WTC11 (cell line): ENCODE measurements at regions not wholly inside any gene's neighbourhood (a gene's known extent, or its start where the extent isn't known, plus 50 kb on each side); places are given as distances from the start of the nearest gene placed in this dataset.

Experiments used
- ATAC-seq: fragments of 200-7000 bp; cut with Tn5 transposase; 2 replicates; pipeline ENCODE4 v1.10.0; 2021; ENCODE audit warnings: mild to moderate bottlenecking, moderate library complexity
- CTCF ChIA-PET: fragments of 300-600 bp; sonication (Branson Sonifier 250); formaldehyde crosslinking; loops from one replicate; lab custom pipeline; 2021; ENCODE audit warnings: antibody characterized with exemption; lab: Charles Lee
- POLR2A ChIA-PET: fragments of 350-600 bp; sonication (Branson Sonifier 250); formaldehyde crosslinking; loops from one replicate; lab custom pipeline; 2021; ENCODE audit warnings: antibody characterized with exemption; lab: Charles Lee
- DNase-seq: peaks from one replicate; pipeline ENCODE4 v3.0.0; 2021; ENCODE audit warnings: low spot score
- H3K27ac Mint-ChIP-seq: 2 replicates; pipeline ENCODE4 v1.8.0; 2021; ENCODE audit warnings: mixed read lengths
- H3K27me3 Mint-ChIP-seq: 2 replicates; pipeline ENCODE4 v1.8.0; 2021; ENCODE audit warnings: low read depth, mild to moderate bottlenecking, moderate library complexity, mixed read lengths
- H3K36me3 Mint-ChIP-seq: 2 replicates; pipeline ENCODE4 v1.8.0; 2021; ENCODE audit warnings: mixed read lengths
- H3K4me1 Mint-ChIP-seq: 2 replicates; pipeline ENCODE4 v1.8.0; 2022; ENCODE audit warnings: mixed read lengths
- H3K4me3 Mint-ChIP-seq: 2 replicates; pipeline ENCODE4 v1.8.0; 2021; ENCODE audit warnings: mild to moderate bottlenecking, moderate library complexity, mixed read lengths
- H3K9me3 Mint-ChIP-seq: 2 replicates; pipeline ENCODE4 v1.8.0; 2021; ENCODE audit warnings: mixed read lengths
- GTF2I ChIP-seq: fragments of 250-450 bp; sonication (Bioruptor Pico); conservative IDR thresholded peaks from 2 replicates; pipeline ENCODE4 v1.4.0; 2021; ENCODE audit warnings: mild to moderate bottlenecking
- JUN ChIP-seq: sonication (generic); formaldehyde crosslinking; IDR thresholded peaks from 2 replicates; pipeline ENCODE4 v1.8.0; 2023; ENCODE audit warnings: mild to moderate bottlenecking, missing genetic modification reagents
- OVOL2 ChIP-seq: fragments of 250-450 bp; sonication (Bioruptor Pico); IDR thresholded peaks from 2 replicates; pipeline ENCODE4 v1.9.0; 2021; ENCODE audit warnings: mild to moderate bottlenecking, borderline replicate concordance
- PRRX2 ChIP-seq: fragments of 250-450 bp; sonication (Bioruptor Pico); IDR thresholded peaks from 2 replicates; pipeline ENCODE4 v1.8.0; 2021; ENCODE audit warnings: mild to moderate bottlenecking
- RORB ChIP-seq: fragments of 250-450 bp; sonication (Bioruptor Pico); IDR thresholded peaks from 2 replicates; pipeline ENCODE4 v1.9.0; 2021; ENCODE audit warnings: mild to moderate bottlenecking
- TEAD4 ChIP-seq: sonication (generic); formaldehyde crosslinking; IDR thresholded peaks from 2 replicates; pipeline ENCODE4 v1.8.0; 2022; ENCODE audit warnings: mild to moderate bottlenecking, missing genetic modification reagents
- ZBTB21 ChIP-seq: sonication (generic); formaldehyde crosslinking; IDR thresholded peaks from 2 replicates; pipeline ENCODE4 v1.8.1; 2023; ENCODE audit warnings: mild to moderate bottlenecking, missing genetic modification reagents, borderline replicate concordance
- ZNF138 ChIP-seq: sonication (generic); formaldehyde crosslinking; conservative IDR thresholded peaks from 2 replicates; pipeline ENCODE4 v1.8.1; 2022; ENCODE audit warnings: mild to moderate bottlenecking, moderate library complexity, missing genetic modification reagents
- ZNF232 ChIP-seq: sonication (generic); formaldehyde crosslinking; IDR thresholded peaks from 2 replicates; pipeline ENCODE4 v1.8.0; 2022; ENCODE audit warnings: mild to moderate bottlenecking, missing genetic modification reagents
- ZNF263 ChIP-seq: sonication (generic); formaldehyde crosslinking; IDR thresholded peaks from 2 replicates; pipeline ENCODE4 v1.8.1; 2022; ENCODE audit warnings: low read depth, mild to moderate bottlenecking, moderate library complexity, missing genetic modification reagents
- ZNF671 ChIP-seq: fragments of 250-450 bp; sonication (Bioruptor Pico); IDR thresholded peaks from 2 replicates; pipeline ENCODE4 v1.8.0; 2021; ENCODE audit warnings: mild to moderate bottlenecking
- TF ChIP-seq, protein P1 (sequence below): sonication (generic); formaldehyde crosslinking; IDR thresholded peaks from 2 replicates; pipeline ENCODE4 v1.8.1; 2023; ENCODE audit warnings: mild to moderate bottlenecking, moderate library complexity, missing genetic modification reagents
- TF ChIP-seq, protein P2 (sequence below): sonication (generic); formaldehyde crosslinking; IDR thresholded peaks from 2 replicates; pipeline ENCODE4 v1.8.1; 2023; ENCODE audit warnings: mild to moderate bottlenecking, missing genetic modification reagents, moderate library complexity
- TF ChIP-seq, protein P3 (sequence below): fragments of 250-450 bp; sonication (Bioruptor Pico); IDR thresholded peaks from 2 replicates; pipeline ENCODE4 v1.9.0; 2021; ENCODE audit warnings: mild to moderate bottlenecking
- TF ChIP-seq, protein P4 (sequence below): fragments of 250-450 bp; sonication (Bioruptor Pico); conservative IDR thresholded peaks from 2 replicates; pipeline ENCODE4 v1.9.0; 2021; ENCODE audit warnings: mild to moderate bottlenecking

DNA sequence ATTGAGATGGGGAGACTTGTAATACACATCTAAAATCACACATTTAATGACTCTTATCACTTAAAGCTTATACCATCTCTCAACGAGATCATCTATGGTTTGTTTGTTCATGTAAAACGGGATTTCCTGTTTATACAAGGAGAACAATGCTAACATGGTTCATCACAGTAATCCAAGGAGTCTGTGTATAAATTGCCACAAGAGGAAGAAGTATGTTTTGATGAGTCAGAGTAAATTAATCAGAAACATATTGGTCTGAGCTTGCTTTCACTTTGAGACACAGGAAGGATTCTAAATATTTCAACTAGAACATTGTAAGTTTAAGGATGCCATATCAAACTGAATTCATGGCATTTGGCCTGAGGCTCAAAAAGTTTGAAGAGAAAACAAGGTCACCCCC lies 594.1 kb downstream of the GLUD2 start (continued):
- TF ChIP-seq, protein P1, sequence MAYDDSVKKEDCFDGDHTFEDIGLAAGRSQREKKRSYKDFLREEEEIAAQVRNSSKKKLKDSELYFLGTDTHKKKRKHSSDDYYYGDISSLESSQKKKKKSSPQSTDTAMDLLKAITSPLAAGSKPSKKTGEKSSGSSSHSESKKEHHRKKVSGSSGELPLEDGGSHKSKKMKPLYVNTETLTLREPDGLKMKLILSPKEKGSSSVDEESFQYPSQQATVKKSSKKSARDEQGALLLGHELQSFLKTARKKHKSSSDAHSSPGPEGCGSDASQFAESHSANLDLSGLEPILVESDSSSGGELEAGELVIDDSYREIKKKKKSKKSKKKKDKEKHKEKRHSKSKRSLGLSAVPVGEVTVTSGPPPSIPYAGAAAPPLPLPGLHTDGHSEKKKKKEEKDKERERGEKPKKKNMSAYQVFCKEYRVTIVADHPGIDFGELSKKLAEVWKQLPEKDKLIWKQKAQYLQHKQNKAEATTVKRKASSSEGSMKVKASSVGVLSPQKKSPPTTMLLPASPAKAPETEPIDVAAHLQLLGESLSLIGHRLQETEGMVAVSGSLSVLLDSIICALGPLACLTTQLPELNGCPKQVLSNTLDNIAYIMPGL (CRISPR knock-in tag) = no peak
- no peak for TF ChIP-seq ZNF232
- TF ChIP-seq GTF2I (CRISPR knock-in tag) = no peak

DNA sequence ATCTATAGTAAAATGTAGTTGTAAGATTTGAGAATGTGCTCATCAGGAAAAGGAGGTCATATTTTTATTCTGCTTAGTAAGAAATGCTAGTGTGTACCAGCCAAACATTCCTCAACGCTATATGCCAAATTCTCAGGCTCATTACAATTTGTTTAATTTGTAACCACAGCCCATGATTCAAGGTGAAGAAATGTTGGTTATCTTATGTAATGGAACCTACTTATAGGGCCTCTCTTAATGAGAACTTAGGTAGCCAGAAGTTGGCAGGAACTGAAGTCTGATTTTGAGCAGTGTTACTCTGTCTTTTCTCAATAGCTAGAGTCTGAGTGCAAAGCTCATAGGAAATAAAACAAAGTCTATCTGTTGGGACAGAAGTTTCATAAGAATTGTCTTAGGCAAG lies 595.0 kb downstream of the GLUD2 start:
- Mint-ChIP-seq H3K9me3 (no peaks in the 10 kb centered on the region), H3K4me3 (no peak overlapping the region), H3K4me1 (peaks cover 25% of the 10 kb centered on the region), H3K27ac (no peak overlapping the region), H3K36me3 (no peaks in the 10 kb centered on the region), H3K27me3 (peaks cover 6% of the 10 kb centered on the region)
- ChIA-PET CTCF (no interaction called here), POLR2A (no interaction called here)
- TF ChIP-seq RORB (CRISPR knock-in tag) = no peak
- no peak for TF ChIP-seq TEAD4 (CRISPR knock-in tag)
- DNase-seq (no peak), ATAC-seq (no peak)

DNA sequence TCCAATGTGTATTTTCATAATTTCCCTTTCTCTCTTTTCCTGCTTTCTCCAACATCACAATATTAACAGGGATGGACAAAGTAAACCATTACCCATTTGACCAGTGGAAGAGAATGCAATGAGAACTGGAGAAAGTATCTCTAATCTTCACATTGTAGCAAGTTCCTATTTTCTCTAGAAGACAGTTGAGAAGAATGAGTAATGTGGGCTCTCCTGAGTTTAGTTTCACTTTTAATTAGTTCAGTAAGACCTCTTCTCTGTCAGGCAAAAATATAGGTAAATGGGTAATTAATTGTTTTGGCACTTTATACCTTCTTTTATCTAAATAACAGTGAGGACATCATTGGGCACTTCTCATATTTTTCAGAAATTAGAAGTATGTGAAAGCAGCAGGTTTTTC lies 602.0 kb downstream of the GLUD2 start:
- no peak for ATAC-seq
- H3K27ac Mint-ChIP-seq = no peak overlapping the region
- no peak overlapping the region for H3K4me3 Mint-ChIP-seq
- no peaks in the 10 kb centered on the region for H3K27me3 Mint-ChIP-seq
- H3K4me1 Mint-ChIP-seq = no peaks in the 10 kb centered on the region
- POLR2A ChIA-PET = no interaction called here
- H3K9me3 Mint-ChIP-seq = no peaks in the 10 kb centered on the region
- H3K36me3 Mint-ChIP-seq = no peaks in the 10 kb centered on the region
- no peak for DNase-seq
- CTCF ChIA-PET = no interaction called here
- TF ChIP-seq ZNF671 (CRISPR knock-in tag) = no peak
- no peak for TF ChIP-seq ZNF263
- TF ChIP-seq ZBTB21 (CRISPR knock-in tag) = no peak
- no peak for TF ChIP-seq OVOL2
- TF ChIP-seq, protein P1 (CRISPR knock-in tag) = no peak
- TF ChIP-seq, protein P2, sequence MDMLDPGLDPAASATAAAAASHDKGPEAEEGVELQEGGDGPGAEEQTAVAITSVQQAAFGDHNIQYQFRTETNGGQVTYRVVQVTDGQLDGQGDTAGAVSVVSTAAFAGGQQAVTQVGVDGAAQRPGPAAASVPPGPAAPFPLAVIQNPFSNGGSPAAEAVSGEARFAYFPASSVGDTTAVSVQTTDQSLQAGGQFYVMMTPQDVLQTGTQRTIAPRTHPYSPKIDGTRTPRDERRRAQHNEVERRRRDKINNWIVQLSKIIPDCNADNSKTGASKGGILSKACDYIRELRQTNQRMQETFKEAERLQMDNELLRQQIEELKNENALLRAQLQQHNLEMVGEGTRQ (CRISPR knock-in tag) = no peak
- TF ChIP-seq PRRX2 (CRISPR knock-in tag) = no peak
- no peak for TF ChIP-seq ZNF138
- TF ChIP-seq JUN (CRISPR knock-in tag) = no peak
- TF ChIP-seq, protein P3, sequence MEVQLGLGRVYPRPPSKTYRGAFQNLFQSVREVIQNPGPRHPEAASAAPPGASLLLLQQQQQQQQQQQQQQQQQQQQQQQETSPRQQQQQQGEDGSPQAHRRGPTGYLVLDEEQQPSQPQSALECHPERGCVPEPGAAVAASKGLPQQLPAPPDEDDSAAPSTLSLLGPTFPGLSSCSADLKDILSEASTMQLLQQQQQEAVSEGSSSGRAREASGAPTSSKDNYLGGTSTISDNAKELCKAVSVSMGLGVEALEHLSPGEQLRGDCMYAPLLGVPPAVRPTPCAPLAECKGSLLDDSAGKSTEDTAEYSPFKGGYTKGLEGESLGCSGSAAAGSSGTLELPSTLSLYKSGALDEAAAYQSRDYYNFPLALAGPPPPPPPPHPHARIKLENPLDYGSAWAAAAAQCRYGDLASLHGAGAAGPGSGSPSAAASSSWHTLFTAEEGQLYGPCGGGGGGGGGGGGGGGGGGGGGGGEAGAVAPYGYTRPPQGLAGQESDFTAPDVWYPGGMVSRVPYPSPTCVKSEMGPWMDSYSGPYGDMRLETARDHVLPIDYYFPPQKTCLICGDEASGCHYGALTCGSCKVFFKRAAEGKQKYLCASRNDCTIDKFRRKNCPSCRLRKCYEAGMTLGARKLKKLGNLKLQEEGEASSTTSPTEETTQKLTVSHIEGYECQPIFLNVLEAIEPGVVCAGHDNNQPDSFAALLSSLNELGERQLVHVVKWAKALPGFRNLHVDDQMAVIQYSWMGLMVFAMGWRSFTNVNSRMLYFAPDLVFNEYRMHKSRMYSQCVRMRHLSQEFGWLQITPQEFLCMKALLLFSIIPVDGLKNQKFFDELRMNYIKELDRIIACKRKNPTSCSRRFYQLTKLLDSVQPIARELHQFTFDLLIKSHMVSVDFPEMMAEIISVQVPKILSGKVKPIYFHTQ = no peak
- TF ChIP-seq, protein P4, sequence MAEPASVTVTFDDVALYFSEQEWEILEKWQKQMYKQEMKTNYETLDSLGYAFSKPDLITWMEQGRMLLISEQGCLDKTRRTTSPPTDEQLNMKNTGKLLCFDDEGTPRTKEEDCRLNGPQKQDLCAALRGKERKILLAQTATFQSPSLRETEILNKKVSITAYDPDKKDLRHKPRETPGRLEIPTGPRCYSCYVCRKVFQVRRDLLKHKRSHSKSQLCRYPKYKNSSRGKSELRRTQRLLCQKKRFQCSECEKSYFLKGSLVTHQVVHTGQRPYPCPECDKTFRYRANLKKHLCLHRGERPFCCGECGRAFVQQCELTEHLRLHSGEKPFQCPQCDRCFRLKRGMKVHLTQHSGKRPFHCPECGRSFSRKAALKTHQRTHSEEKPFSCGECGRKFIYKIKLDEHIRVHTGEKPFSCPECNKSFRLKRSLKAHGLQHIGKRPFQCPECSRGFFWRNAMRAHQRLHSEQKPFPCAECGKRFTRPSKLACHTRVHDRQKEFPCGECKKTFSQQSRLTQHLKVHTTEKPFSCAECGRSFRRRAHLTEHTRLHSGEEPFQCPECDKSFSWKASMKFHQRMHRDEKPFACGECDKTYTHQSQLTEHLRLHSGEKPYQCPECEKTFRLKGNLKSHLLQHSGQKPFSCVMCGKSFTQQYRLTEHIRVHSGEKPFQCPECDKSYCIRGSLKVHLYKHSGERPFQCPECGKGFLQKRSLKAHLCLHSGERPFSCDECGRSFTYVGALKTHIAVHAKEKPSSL = no peak
